AG08396 (cell line): ENCODE measurements at regions not wholly inside any gene's neighbourhood (a gene's known extent, or its start where the extent isn't known, plus 50 kb on each side); places are given as distances from the start of the nearest gene placed in this dataset.

Experiments used
- DNase-seq: peaks from one replicate; pipeline ENCODE4 v3.0.0; 2012; ENCODE audit warnings: low spot score, mixed read lengths

- DNase-seq: no peak
These were observed 1617.4 kb upstream of the ACVR2A start for GRCh38 chr2:146227152-146228019.

- no peak for DNase-seq
These were observed 1618.8 kb upstream of the ACVR2A start for GRCh38 chr2:146226077-146226476.

- no peak for DNase-seq
These were observed 1623.0 kb upstream of the ACVR2A start for GRCh38 chr2:146221826-146222225.

GRCh38 chr2:146220957-146221356 lies 1623.9 kb upstream of the ACVR2A start:
- DNase-seq: no peak

- no peak for DNase-seq
These were observed 1630.4 kb upstream of the ACVR2A start for GRCh38 chr2:146214394-146214929.

- no peak for DNase-seq
These were observed 1631.2 kb upstream of the ACVR2A start for GRCh38 chr2:146213674-146214073.

GRCh38 chr2:146212602-146213001 lies 1632.2 kb upstream of the ACVR2A start:
- no peak for DNase-seq

GRCh38 chr2:146209842-146210275 lies 1635.0 kb upstream of the ACVR2A start:
- no peak for DNase-seq

GRCh38 chr2:146207901-146208300 lies 1636.9 kb upstream of the ACVR2A start:
- DNase-seq: no peak

- no peak for DNase-seq
These were observed 1637.4 kb upstream of the ACVR2A start for GRCh38 chr2:146207417-146207816.

- DNase-seq: no peak
These were observed 1641.7 kb upstream of the ACVR2A start for GRCh38 chr2:146203064-146203624.

- DNase-seq: no peak
These were observed 1651.2 kb upstream of the ACVR2A start for GRCh38 chr2:146193619-146194018.

- no peak for DNase-seq
These were observed 1655.3 kb upstream of the ACVR2A start for GRCh38 chr2:146189541-146189940.

GRCh38 chr2:146173934-146174333 lies 1654.0 kb upstream of the ZEB2 start:
- DNase-seq: no peak

- DNase-seq: no peak
These were observed 1641.5 kb upstream of the ZEB2 start for GRCh38 chr2:146161256-146161882.

- no peak for DNase-seq
These were observed 1638.3 kb upstream of the ZEB2 start for GRCh38 chr2:146158072-146158674.

GRCh38 chr2:146147448-146148012 lies 1627.6 kb upstream of the ZEB2 start:
- no peak for DNase-seq

- no peak for DNase-seq
These were observed 1624.1 kb upstream of the ZEB2 start for GRCh38 chr2:146143971-146144370.

- no peak for DNase-seq
These were observed 1618.9 kb upstream of the ZEB2 start for GRCh38 chr2:146138820-146139219.

GRCh38 chr2:146135245-146135644 lies 1615.3 kb upstream of the ZEB2 start:
- DNase-seq: no peak

GRCh38 chr2:146131785-146132184 lies 1611.9 kb upstream of the ZEB2 start:
- no peak for DNase-seq

GRCh38 chr2:146131048-146131447 lies 1611.1 kb upstream of the ZEB2 start:
- no peak for DNase-seq
